HG03039 (cell line): ENCODE measurements at regions not wholly inside any gene's neighbourhood (a gene's known extent, or its start where the extent isn't known, plus 50 kb on each side); places are given as distances from the start of the nearest gene placed in this dataset.
"Not testable (repeated sequence)": the region's sequence is repeated elsewhere in the genome, so short reads cannot be mapped to it uniquely, and the experiment has no call there.

Source experiments
- ATAC-seq: cut with Tn5 transposase; IDR thresholded peaks from one replicate; pipeline ENCODE4 v1.9.1; 2021; ENCODE audit warnings: mild to moderate bottlenecking, moderate library complexity; ENCODE audit not compliant: unreplicated experiment

- no peak for ATAC-seq
Observed at GRCh38 chr5:52010454-52010853, 627.2 kb downstream of the ISL1 start.

- no peak for ATAC-seq
Observed at GRCh38 chr5:52013523-52013922, 630.3 kb downstream of the ISL1 start.

DNA sequence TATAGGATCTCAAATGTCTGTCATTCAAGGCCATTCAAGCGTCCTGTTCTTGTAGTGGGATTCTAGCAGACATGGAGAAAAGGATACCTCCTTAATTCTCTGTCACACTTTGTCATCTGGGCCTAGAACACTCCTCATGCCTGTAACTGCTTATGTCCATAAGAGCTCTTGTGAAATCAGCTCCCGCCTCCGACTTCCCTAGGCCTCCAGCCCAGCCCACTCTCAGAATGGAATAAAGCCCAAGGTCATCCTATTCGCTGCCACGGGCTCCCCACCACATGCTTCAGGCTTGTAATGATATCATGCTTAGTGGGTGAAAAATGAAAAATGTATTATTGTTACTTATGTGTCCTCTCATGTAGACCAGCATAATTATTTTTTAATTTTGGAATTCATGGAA, 632.5 kb downstream of the ISL1 start:
- no peak for ATAC-seq

- no peak for ATAC-seq
Observed at GRCh38 chr5:52017567-52017966, 634.3 kb downstream of the ISL1 start.

DNA sequence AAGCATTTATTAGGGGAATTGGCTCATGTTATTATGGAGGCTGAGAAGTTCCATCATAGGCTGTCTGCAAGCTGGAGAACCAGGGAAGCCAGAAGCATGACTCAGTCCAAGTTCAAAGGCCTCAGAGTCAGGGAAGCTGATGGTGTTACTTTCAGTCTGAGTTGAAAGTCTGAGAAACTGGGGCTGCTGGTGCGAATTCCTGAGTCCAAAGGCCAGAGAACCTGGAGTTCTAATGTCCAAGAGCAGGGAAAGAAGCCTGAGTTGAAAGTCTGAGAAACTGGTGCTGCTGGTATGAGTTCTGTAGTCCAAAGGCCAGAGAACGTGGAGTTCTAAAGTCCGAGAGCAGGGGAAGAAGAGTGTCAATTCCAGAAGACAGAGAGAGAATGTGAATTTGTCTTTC, 641.1 kb downstream of the ISL1 start:
- ATAC-seq: no peak

GRCh38 chr5:52029836-52030235, 646.6 kb downstream of the ISL1 start:
- ATAC-seq: not testable (repeated sequence)

DNA sequence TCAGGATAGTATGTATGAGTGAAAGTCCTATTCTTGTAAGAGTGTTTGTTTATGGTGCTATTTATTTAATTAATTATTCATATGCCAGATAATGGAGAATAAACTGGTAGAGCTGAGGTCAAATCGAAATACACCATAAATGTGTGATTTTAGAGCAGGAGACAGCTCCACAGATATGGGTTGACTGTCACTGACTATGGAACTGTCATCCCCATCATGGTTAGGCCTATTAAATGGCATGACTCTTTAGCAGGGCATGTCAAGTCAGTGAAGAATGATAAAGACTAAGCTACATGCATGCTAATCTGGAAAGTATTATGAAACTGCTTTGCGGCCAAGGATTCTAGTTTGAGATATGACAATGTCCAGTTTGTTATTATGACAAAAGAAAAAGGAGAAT, 658.6 kb downstream of the ISL1 start:
- ATAC-seq: no peak

GRCh38 chr5:52043137-52043536, 659.9 kb downstream of the ISL1 start:
- no peak for ATAC-seq

DNA sequence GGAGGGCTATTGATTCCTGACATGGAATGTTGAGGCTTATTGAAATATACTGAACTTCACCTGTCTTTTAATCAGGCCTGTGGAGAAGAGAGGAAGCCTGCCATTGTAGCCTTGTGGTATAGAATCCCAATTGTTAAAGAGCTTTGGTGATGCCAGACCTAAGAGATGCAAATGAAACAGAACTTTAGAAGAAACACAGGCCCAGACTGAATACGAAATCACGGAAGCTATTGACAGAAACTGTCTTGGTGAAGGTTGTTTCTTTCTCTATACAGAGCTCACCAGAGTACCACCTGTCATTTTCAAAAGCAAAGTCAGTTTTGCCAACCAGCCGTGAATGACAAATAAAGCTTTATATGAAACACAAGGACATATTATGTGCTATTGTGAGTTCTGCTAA, 660.3 kb downstream of the ISL1 start:
- ATAC-seq: no peak

GRCh38 chr5:52051759-52052158, 668.5 kb downstream of the ISL1 start:
- ATAC-seq: no peak

- ATAC-seq: no peak
Observed at GRCh38 chr5:52063186-52063585, 679.9 kb downstream of the ISL1 start.

- no peak for ATAC-seq
Observed at GRCh38 chr5:52065182-52065581, 681.9 kb downstream of the ISL1 start.

DNA sequence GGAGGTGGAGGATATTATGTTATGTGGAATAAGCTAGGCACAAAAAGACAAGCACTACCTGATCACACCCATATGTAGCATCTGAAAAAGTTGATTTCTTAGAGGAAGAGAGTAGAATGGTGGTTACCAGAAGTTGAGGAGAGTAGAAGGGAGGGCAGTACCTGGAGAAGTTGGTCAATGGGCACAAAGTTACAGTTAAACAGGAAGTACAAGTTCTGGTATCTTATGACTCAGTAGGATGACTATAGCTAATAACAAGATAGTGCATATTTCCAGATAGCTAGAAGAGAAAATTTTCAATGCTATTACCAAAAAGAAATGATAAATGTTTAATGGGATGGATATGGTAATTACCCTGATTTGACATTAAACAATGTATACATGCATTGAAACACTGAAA, 686.7 kb downstream of the ISL1 start:
- no peak for ATAC-seq

- ATAC-seq: no peak
Observed at GRCh38 chr5:52073993-52074689, 690.9 kb downstream of the ISL1 start.

DNA sequence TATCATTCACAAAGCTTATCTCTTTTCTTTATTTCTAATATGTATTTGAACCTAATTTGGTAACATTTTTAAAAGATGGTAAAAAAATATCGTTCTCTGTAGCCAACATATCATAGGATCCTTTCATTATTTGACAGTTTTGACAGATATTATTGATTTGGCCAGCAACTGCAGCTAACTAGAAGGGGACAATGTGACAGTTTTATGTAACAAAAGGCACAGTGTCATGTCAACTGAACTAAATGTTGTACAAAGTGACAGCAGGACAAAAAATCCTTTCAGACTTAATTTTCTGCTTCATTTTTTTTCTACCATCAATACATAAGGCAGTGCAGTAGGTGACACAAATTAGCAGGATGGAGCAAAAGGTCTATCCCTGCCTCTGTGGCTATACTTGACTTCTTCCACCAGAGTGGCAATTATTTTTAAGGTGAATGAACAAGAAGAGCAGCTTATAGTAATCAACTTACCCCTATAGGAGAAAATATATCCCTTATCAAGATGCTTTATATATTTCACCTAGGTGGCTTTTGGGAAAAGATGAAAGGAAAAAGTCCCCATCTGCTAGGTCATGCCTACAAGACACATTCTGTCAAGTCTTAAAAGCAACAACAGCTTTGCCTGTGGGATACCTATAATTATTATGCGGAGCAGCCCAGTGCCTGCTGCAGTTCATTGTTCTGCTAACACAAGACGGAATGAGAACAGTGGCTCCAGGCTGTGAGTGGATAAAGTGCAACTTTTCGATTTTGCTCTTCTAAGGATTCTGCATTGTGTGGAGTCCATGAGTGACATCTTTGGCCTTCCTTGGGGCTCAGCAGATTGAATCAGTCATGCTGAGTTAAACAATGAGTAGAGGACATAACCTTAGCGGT, 694.9 kb downstream of the ISL1 start:
- no peak for ATAC-seq

DNA sequence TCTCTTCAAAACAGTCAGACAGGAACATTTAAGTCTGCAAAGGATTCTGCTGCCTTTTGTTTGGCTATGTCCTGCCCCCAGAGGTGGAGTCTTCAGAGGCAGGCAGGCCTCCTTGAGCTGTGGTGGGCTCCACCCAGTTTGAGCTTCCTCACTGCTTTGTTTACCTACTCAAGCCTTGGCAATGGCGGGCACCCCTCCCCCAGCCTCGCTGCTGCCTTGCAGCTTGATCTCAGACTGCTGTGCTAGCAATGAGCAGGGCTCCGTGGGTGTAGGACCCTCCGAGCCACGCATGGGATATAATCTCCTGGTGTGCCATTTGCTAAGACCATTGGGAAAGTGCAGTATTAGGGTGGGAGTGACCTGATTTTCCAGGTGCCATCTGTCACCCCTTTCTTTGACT, 685.4 kb upstream of the ITGA1 start:
- ATAC-seq: not testable (repeated sequence)

DNA sequence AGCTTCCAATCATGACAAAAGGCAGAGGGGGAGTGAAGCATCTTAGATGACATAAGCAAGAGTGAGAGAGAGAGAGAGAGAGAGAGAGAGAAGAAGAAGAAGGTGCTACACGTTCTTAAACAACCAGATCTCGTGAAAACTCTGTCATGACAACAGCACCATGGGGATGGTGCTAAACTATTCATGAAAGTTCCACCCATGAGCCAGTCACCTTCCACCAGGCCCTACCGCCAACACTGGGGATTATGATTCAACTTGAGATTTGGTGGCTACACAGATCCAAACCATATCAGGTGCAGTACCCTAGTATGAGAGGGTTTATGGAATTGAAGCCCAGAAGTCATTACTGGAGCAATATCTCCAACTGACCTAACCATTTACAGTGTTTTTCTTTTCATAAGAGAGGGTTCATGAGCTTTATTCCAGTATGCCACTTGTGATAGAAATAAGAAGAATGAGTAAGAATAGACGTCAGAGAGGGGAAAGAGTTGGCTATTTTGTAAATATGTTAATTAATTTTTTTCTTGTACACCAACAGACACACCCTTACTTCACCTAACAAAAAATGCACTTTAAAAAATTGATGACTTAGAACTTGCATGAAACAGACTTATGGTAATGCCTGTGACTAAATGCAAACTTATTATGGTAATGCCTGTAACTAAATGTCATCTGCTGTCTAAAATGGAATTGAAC, 680.4 kb upstream of the ITGA1 start:
- ATAC-seq: no peak

- no peak for ATAC-seq
Observed at GRCh38 chr5:52119768-52120167, 667.9 kb upstream of the ITGA1 start.

GRCh38 chr5:52132053-52132452, 655.7 kb upstream of the ITGA1 start:
- ATAC-seq: no peak

GRCh38 chr5:52134013-52134650, 653.6 kb upstream of the ITGA1 start:
- no peak for ATAC-seq

DNA sequence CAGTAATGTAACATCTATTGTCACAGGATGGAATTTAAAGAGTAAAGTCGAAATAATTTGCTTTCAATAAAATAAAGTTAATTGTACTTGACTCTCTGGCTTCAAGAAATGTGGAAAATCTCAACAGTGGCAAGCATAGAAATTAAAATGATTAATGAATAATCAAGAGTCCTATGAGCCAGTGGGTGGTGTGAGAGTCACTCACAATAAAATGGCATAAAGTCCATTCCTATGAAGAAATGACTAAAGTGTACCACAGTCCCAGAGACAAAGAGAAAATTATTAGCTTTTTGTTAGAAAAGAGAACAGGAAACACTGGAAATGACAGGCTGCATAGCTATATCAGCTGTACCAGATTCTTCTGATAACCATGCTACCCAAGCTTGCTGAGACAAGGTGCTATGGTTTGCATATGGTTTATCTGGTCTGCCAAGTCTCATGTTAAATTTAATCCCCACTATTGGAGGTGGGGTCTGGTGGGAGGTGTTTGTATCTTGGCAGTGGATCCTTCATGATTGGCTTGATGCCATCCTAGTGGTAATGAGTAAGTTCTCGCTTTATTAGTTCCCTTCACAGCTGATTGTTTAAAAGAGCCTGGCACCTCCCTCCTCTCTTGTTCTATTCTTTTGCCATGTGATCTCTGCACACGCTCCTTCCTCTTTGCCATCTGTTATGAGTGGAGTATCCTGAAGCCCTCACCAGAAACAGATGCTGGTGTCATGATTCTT, 647.7 kb upstream of the ITGA1 start:
- ATAC-seq: no peak
